ENCODE measurements at regions not wholly inside any gene's neighbourhood (a gene's known extent, or its start where the extent isn't known, plus 50 kb on each side); places are given as distances from the start of the nearest gene placed in this dataset.

GRCh38 chr1:239718571-239718970, 332.2 kb downstream of the CHRM3 start:
- no peak for DNase-seq (ENCODE audit: low spot score)
- no peak for TF ChIP-seq CTCF (IDR thresholded peaks at IDR 0.05; ENCODE audit: borderline replicate concordance, control extremely low read depth, extremely low read depth, insufficient read depth, missing control alignments)
- in situ Hi-C loops (cut with MboI; ENCODE audit: low sequenced_read_pairs, unreplicated experiment): no loop called here

- DNase-seq (ENCODE audit: low spot score): no peak
- TF ChIP-seq CTCF (IDR thresholded peaks at IDR 0.05; ENCODE audit: borderline replicate concordance, control extremely low read depth, extremely low read depth, insufficient read depth, missing control alignments): no peak
- in situ Hi-C loops (cut with MboI; ENCODE audit: low sequenced_read_pairs, unreplicated experiment): no loop called here
Measured at GRCh38 chr1:239718997-239719628, 332.7 kb downstream of the CHRM3 start.

- no peak for DNase-seq (ENCODE audit: low spot score)
- in situ Hi-C loops (cut with MboI; ENCODE audit: low sequenced_read_pairs, unreplicated experiment): no loop called here
- TF ChIP-seq CTCF (IDR thresholded peaks at IDR 0.05; ENCODE audit: borderline replicate concordance, control extremely low read depth, extremely low read depth, insufficient read depth, missing control alignments): no peak
Measured at GRCh38 chr1:239719642-239720258, 333.4 kb downstream of the CHRM3 start.

GRCh38 chr1:239722035-239722434, 335.7 kb downstream of the CHRM3 start:
- no peak for TF ChIP-seq CTCF (IDR thresholded peaks at IDR 0.05; ENCODE audit: borderline replicate concordance, control extremely low read depth, extremely low read depth, insufficient read depth, missing control alignments)
- in situ Hi-C loops (cut with MboI; ENCODE audit: low sequenced_read_pairs, unreplicated experiment): no loop called here
- no peak for DNase-seq (ENCODE audit: low spot score)

GRCh38 chr1:239723776-239724367, 337.5 kb downstream of the CHRM3 start:
- in situ Hi-C loops (cut with MboI; ENCODE audit: low sequenced_read_pairs, unreplicated experiment): no loop called here
- DNase-seq (ENCODE audit: low spot score): no peak

GRCh38 chr1:239725371-239725770, 339.0 kb downstream of the CHRM3 start:
- in situ Hi-C loops (cut with MboI; ENCODE audit: low sequenced_read_pairs, unreplicated experiment): no loop called here
- no peak for TF ChIP-seq CTCF (IDR thresholded peaks at IDR 0.05; ENCODE audit: borderline replicate concordance, control extremely low read depth, extremely low read depth, insufficient read depth, missing control alignments)
- DNase-seq (ENCODE audit: low spot score): no peak

More at GRCh38 chr1:239723776-239724367, 337.5 kb downstream of the CHRM3 start:
- TF ChIP-seq CTCF (IDR thresholded peaks at IDR 0.05; ENCODE audit: borderline replicate concordance, control extremely low read depth, extremely low read depth, insufficient read depth, missing control alignments): no peak
